Common myeloid progenitor, CD34-positive (primary cell): ENCODE measurements at regions not wholly inside any gene's neighbourhood (a gene's known extent, or its start where the extent isn't known, plus 50 kb on each side); places are given as distances from the start of the nearest gene placed in this dataset.
A peak's percentile ranks its signal among the peaks of the same experiment; 100 is the strongest.

ENCODE experiments used
- CTCF ChIA-PET: fragments of 350-600 bp; sonication (Branson Sonifier 250); formaldehyde crosslinking; loops from one replicate; lab custom pipeline; 2021; ENCODE audit warnings: antibody characterized with exemption; lab: Charles Lee
- POLR2A ChIA-PET: fragments of 350-600 bp; sonication (Branson Sonifier 250); formaldehyde crosslinking; loops from one replicate; lab custom pipeline; 2021; ENCODE audit warnings: antibody characterized with exemption; lab: Charles Lee
- DNase-seq, 3 donors: peaks; one replicate each; pipeline versions ENCODE4 v3.0.0 to v3.0.0-alpha.2; 2013
- H3K27ac ChIP-seq, 2 experiments: 1 replicate in 1 of 2; 2 replicates in 1 of 2; pipeline ENCODE4 v1.7.0; 2013; ENCODE audit warnings: inconsistent platforms in 2 of 2, low read length in 2 of 2, mild to moderate bottlenecking in 2 of 2, low read depth in 1 of 2, moderate library complexity in 1 of 2; ENCODE audit not compliant: severe bottlenecking in 2 of 2, insufficient read depth in 1 of 2, poor library complexity in 1 of 2
- H3K27me3 ChIP-seq, 5 experiments: replicated peaks in 2 of 5; 1 replicate in 3 of 5; 2 replicates in 2 of 5; pipeline versions ENCODE4 v1.6.1 to v1.7.0; 2013; ENCODE audit warnings: low read length in 4 of 5, mild to moderate bottlenecking in 2 of 5, moderate library complexity in 2 of 5, inconsistent platforms in 1 of 5; ENCODE audit not compliant: insufficient read depth in 5 of 5, control insufficient read depth in 4 of 5
- H3K36me3 ChIP-seq, 4 experiments: 1 replicate in 2 of 4; 2 replicates in 2 of 4; pipeline versions ENCODE4 v1.6.1 to v1.7.0; 2013; ENCODE audit warnings: low read length in 3 of 4, control low read depth in 1 of 4, mild to moderate bottlenecking in 1 of 4; ENCODE audit not compliant: control insufficient read depth in 4 of 4, insufficient read depth in 4 of 4
- H3K4me1 ChIP-seq, 4 experiments: 1 replicate in 3 of 4; 2 replicates in 1 of 4; pipeline versions ENCODE4 v1.6.1 to v1.7.1; 2013; ENCODE audit warnings: low read length in 3 of 4, mild to moderate bottlenecking in 3 of 4, control low read depth in 1 of 4, inconsistent platforms in 1 of 4, moderate library complexity in 1 of 4; ENCODE audit not compliant: control insufficient read depth in 4 of 4, insufficient read depth in 4 of 4; ENCODE audit errors: control extremely low read depth in 1 of 4
- H3K4me3 ChIP-seq, 7 experiments: 1 replicate in 4 of 7; 2 replicates in 3 of 7; pipeline versions ENCODE4 v1.5.1 to v1.7.0; 2013; ENCODE audit warnings: mild to moderate bottlenecking in 7 of 7, low read length in 6 of 7, moderate library complexity in 6 of 7, inconsistent platforms in 2 of 7, low read depth in 2 of 7, control low read depth in 1 of 7; ENCODE audit not compliant: insufficient read depth in 4 of 7, control insufficient read depth in 1 of 7; ENCODE audit errors: extremely low read depth in 1 of 7
- H3K9me3 ChIP-seq, 5 experiments: 1 replicate in 4 of 5; 2 replicates in 1 of 5; pipeline versions ENCODE4 v1.6.1 to v1.7.1; 2013; ENCODE audit warnings: low read length in 4 of 5, mild to moderate bottlenecking in 2 of 5, inconsistent platforms in 1 of 5, low read depth in 1 of 5, moderate library complexity in 1 of 5; ENCODE audit not compliant: control insufficient read depth in 4 of 5, insufficient read depth in 2 of 5; ENCODE audit errors: control extremely low read depth in 1 of 5
- WGBS: methylation state at CpG from one replicate; pipeline ENCODE4 v1.1.5; 2013; ENCODE audit not compliant: insufficient coverage; 5-methylcytosine and 5-hydroxymethylcytosine counted together

DNA sequence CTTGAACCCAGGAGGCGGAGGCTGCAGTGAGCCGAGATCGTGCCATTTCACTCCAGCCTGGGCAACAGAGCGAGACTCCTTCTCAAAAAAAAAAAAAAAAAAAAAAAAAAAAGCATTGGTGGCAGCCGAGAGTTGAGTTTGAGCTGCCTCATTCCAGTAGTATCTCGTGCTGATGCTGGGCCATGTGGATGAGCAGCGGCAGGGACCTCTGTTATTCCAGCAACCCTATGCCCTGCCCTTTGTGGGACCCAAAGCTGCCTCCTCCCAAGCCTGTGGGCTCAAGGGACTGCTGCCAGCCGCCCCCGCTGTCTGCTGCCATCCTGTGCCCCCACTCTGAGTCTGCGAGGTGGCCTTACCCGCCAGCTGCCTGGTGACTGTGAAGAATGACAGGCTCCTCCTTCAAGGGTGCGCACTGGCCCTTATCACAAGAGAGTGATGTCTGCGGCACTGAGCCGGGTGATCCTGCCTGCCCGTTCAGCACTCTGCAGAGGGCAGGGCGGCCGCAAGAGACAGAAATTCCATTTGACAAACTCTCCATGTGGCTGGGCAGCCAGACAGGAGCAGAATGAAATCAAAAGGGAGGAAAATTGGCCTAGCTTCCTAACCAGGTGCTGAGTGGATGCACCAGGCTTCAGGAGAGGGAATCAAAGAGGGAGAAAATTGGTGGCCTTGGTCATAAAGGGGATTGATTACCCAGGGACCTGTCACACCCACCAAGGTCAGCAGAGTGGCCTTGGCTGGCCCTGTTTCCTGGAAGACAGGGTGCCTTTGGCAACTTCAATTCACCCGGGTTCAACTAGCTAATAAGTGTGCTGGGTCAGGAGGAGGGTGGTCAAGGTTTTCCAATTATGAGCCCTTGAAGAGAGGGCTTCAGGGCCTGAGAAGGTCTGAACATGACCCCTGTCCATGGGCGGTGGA lies 65.3 kb upstream of the ZMIZ1 start:
- 83% methylated on average over 17 of the region's 19 CpGs for WGBS

DNA sequence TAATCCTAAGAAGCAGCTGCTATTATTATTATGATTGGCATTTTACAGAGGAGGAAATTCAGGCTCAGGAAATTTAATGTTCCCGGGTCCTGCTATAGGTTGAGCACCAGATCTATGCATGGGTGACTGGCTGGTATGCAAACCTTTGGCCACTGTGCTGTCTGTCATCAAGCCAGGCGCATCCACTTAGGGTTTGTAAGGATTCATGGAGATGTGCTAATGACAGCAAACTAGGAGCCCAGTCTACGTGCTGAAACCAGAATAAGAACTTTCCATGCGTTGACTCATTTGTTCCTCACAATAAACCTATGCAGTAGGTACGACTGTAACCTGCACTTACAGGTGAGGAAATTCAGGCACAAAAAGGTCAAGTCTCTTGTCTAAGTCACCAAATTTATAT lies 64.5 kb upstream of the ZMIZ1 start:
- Histone ChIP-seq H3K36me3 (no peaks in the 10 kb centered on the region), H3K9me3 (no peaks in the 10 kb centered on the region), H3K27ac (no peak overlapping the region), H3K27me3 (no peaks in the 10 kb centered on the region), H3K4me1 (peaks cover 0 to 31% (median 26%) of the 10 kb centered on the region in 4 experiments), H3K4me3 (no peak overlapping the region)
- ChIA-PET CTCF (interaction anchor here (1.5 to 2.0 kb wide), 2 partner anchors 36 to 193 kb away, joined by 3 to 5 read pairs; no protein-coding TSS in a partner anchor), POLR2A (no interaction called here)
- DNase-seq: no peak
- 85% methylated on average over 4 of the region's 5 CpGs for WGBS

More for the DNA sequence above, 65.3 kb upstream of the ZMIZ1 start:
- ChIA-PET POLR2A (no interaction called here), CTCF (interaction anchor here (0.9 to 2.0 kb wide), 3 partner anchors 10 to 193 kb away, joined by 3 to 5 read pairs (median 3); no protein-coding TSS in a partner anchor)
- peaks cover 0 to 33% (median 28%) of the 10 kb centered on the region in 4 experiments for H3K4me1 ChIP-seq
- H3K4me3 ChIP-seq: no peak overlapping the region
- no peak overlapping the region for H3K27ac ChIP-seq
- H3K27me3 ChIP-seq: no peaks in the 10 kb centered on the region
- H3K9me3 ChIP-seq: no peaks in the 10 kb centered on the region
- peak in 2 of 3 donors; percentile 36 to 46 for DNase-seq
- H3K36me3 ChIP-seq: no peaks in the 10 kb centered on the region

- ChIA-PET CTCF (interaction anchor here (0.9 to 1.5 kb wide), 3 partner anchors 37 to 199 kb away, joined by 3 read pairs; no protein-coding TSS in a partner anchor), POLR2A (no interaction called here)
- Histone ChIP-seq H3K9me3 (no peaks in the 10 kb centered on the region), H3K27ac (no peak overlapping the region), H3K36me3 (no peaks in the 10 kb centered on the region), H3K4me3 (no peak overlapping the region), H3K27me3 (no peaks in the 10 kb centered on the region), H3K4me1 (peaks cover 0 to 31% (median 26%) of the 10 kb centered on the region in 4 experiments)
- 99% methylated on average over 8 of the region's 11 CpGs for WGBS
- DNase-seq: no peak
Measured at GRCh38 chr10:79005126-79005810, 63.5 kb upstream of the ZMIZ1 start.

GRCh38 chr10:79007018-79007417 lies 61.7 kb upstream of the ZMIZ1 start:
- Histone ChIP-seq H3K9me3 (no peaks in the 10 kb centered on the region), H3K36me3 (no peaks in the 10 kb centered on the region), H3K4me1 (peaks cover 0 to 19% (median 12%) of the 10 kb centered on the region in 4 experiments), H3K27me3 (no peaks in the 10 kb centered on the region), H3K4me3 (no peak overlapping the region), H3K27ac (no peak overlapping the region)
- DNase-seq: peak in 2 of 3 donors; percentile 53 to 64
- WGBS: 60% methylated on average over 2 of the region's 8 CpGs
- CTCF ChIA-PET: interaction anchor here (0.8 to 1.1 kb wide), 2 partner anchors 15 to 182 kb away, joined by 3 read pairs; no protein-coding TSS in a partner anchor
- POLR2A ChIA-PET: interaction anchor here (0.6 kb wide), 2 partner anchors 21 to 252 kb away, joined by 3 read pairs; no protein-coding TSS in a partner anchor

DNA sequence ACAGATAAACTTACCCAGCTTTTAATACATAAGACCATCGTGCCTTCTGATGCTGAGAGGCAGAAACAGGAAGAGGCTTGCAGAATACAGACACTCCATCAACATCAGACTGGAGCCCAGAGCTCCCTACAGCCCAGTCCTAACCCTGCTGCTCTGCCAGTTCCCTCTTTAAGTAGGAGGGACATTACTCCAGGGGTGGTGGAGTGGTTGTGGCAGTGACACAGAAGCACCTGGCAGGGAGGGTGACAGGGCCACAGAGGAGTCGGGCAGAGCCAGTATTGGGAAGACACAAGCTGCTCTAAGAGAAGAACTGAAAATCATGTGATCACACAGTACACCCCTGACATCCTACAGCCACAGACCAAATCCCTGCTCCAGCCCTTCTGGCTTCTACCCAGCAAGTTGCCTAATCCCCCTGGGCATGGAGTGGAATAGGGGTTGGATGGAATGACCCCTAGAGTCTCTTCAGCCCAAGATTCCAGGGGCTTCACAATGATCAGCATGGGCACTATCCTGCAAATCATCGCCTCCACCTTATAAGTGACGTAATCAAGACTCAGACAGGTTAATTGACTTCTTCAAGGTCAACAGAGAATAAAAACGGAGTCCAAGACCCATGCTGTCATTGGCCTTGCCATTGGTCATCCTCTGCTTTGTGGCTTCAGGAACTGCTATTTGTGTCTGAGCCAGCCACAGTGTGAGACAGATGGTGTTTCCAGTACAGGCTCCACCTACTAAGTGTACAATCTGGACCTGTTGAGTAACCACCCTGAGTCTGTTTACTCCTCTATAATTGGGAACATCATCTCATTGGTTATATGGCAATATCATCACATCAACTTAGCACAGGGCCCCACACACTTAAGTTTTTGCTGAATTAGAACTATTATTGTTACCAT lies 61.1 kb upstream of the ZMIZ1 start:
- WGBS: 71% methylated on average over 4 of the region's 5 CpGs
- Histone ChIP-seq H3K4me1 (peaks cover 0 to 16% (median 11%) of the 10 kb centered on the region in 4 experiments), H3K36me3 (no peaks in the 10 kb centered on the region), H3K4me3 (no peak overlapping the region), H3K9me3 (no peaks in the 10 kb centered on the region), H3K27me3 (no peaks in the 10 kb centered on the region), H3K27ac (no peak overlapping the region)
- POLR2A ChIA-PET: interaction anchor here (0.6 to 0.7 kb wide), 3 partner anchors 20 to 253 kb away, joined by 3 read pairs; no protein-coding TSS in a partner anchor
- CTCF ChIA-PET: interaction anchor here (0.8 to 1.1 kb wide), 2 partner anchors 14 to 181 kb away, joined by 3 read pairs; no protein-coding TSS in a partner anchor
- DNase-seq: peak; percentile 30 to 89 (median 82)

DNA sequence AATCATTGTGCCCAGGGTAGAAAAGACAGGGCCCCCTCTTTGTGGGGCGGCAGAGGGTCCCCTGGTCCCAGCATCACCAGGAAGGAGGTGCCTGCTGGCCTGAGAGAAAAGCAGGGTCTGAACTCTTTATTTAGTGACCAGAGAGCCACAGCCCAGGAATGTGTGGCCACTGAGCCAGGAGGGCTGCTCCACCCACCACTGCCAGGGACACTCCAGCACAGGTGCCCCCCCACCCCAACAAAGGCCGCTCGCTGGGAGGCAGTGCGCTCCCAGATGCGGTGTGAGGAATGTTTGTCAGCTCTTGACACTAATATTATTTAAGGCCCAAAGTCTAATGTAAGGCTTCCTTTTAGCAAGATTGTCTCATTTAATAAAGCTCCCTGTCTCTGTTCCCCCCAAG lies 59.6 kb upstream of the ZMIZ1 start:
- no peaks in the 10 kb centered on the region for H3K36me3 ChIP-seq
- POLR2A ChIA-PET: no interaction called here
- 95% methylated on average over 2 of the region's 5 CpGs for WGBS
- H3K4me3 ChIP-seq: no peak overlapping the region
- CTCF ChIA-PET: no interaction called here
- H3K27ac ChIP-seq: no peak overlapping the region
- no peaks in the 10 kb centered on the region for H3K27me3 ChIP-seq
- peaks cover 0 to 15% (median 11%) of the 10 kb centered on the region in 4 experiments for H3K4me1 ChIP-seq
- H3K9me3 ChIP-seq: no peaks in the 10 kb centered on the region
- DNase-seq: no peak
